ENCODE measurements at regions not wholly inside any gene's neighbourhood (a gene's known extent, or its start where the extent isn't known, plus 50 kb on each side); places are given as distances from the start of the nearest gene placed in this dataset.
"Not testable (repeated sequence)": the region's sequence is repeated elsewhere in the genome, so short reads cannot be mapped to it uniquely, and the experiment has no call there.

DNA sequence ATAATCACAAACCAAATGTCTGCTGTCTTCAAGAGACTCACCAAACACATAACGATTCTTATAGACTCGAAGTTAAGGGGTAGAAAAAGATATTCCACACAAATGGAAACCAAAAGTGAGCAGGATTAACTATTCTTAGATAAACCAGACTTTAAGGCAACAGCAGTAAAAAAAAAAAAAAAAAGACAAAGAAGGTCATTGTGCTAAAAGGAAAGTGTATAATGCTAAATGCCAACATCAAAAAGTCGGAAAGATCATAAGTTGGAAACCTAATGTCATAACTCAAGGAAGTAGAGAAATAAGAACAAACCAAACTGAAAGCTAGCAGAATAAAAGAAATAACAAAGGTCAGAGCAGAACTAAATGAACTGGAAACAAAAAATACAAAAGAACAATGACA lies 714.6 kb downstream of the SEMA5A start:
- DNase-seq (ENCODE audit: extremely low read depth in 1 of 2, low read depth in 1 of 2), result no peak

DNA sequence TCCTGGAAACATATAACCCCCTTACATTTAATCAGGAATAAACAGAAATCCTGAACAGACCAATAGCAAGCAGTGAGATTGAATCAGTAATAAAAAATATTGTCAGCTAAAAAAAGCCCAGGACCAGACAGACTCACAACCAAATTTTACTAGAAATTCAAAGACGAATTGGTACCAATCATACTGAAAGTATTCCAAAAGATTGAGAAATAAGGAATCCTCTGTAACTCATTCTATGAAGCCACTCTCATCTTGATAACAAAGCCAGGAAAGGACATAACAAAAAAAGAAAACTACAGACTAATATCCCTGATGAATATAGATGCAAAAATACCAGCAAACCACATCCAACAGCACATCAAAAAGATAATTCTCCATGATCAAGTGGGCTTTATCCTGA lies 714.0 kb downstream of the SEMA5A start:
- DNase-seq (ENCODE audit: extremely low read depth in 1 of 2, low read depth in 1 of 2), result no peak

DNA sequence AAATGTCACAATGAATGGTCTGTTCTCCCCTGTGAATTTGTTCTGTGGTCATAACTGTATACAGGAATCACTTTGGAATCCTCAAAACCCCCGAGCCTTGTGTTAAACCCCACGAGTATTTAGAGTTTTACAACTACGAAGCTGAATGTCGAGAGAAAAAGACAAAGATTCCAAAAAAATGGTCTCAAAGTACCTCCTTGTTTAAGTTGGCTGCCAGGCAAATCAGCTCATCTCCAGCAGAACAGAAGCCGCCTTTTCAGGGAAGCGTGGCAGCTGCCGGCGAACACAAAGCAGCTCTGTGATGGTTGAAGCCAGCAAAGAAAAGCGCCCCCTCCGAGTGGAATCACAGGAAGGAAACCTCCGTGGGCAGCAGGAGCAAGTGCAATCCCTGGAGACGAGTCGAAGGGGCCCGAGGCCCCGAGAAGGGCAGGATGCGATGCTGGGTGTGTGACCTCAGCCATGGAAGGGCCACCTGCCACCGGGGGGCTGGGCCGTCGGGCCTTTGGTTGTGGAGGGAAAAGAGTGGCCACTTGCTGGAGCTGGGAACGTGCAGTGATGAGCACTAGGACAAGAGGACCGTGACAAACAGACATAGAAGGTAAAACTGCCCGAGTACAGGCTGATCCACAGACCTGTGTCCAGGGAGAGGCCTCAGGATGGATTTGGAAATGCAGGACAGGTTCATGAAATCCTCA lies 706.4 kb downstream of the SEMA5A start:
- DNase-seq (ENCODE audit: extremely low read depth in 1 of 2, low read depth in 1 of 2), result no peak

DNA sequence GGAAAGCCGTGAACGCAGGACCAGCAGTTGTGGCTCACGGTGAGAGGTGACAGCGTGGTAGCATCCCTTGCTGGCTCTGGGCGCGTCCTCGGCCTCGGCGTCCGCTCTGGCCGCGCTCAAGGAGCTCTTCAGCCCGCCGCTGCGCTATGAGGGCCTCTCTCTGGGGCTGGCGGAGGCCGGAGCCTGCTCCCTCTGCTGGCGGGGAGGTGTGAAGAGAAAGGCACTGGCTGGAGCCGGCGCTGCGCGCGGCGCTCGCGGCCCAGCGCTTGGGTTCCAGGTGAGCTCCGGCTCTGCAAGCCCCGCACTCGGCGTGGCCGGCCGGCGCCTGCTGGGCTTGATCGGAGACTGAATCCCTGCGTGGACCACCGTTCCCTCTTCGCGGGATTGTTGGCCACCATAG lies 705.6 kb downstream of the SEMA5A start:
- DNase-seq (ENCODE audit: extremely low read depth in 1 of 2, low read depth in 1 of 2), result no peak

DNA sequence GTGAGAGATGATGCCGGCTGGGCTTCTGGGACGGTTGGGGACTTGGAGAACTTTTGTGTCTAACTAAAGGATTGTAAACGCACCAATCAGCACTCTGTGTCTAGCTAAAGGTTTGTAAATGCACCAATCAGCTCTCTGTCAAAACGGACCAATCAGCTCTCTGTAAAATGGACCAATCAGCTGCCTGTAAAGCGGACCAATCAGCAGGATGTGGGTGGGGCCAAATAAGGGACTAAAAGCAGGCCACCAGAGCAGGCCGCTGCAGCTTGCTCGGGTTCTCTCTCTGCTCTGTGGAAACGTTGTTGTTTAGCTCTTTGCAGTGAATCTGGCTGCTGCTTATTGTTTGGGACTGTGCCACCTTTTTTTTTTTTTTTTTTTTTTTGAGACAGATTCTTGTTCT lies 705.1 kb downstream of the SEMA5A start:
- DNase-seq (ENCODE audit: extremely low read depth in 1 of 2, low read depth in 1 of 2), result not testable (repeated sequence)

DNA sequence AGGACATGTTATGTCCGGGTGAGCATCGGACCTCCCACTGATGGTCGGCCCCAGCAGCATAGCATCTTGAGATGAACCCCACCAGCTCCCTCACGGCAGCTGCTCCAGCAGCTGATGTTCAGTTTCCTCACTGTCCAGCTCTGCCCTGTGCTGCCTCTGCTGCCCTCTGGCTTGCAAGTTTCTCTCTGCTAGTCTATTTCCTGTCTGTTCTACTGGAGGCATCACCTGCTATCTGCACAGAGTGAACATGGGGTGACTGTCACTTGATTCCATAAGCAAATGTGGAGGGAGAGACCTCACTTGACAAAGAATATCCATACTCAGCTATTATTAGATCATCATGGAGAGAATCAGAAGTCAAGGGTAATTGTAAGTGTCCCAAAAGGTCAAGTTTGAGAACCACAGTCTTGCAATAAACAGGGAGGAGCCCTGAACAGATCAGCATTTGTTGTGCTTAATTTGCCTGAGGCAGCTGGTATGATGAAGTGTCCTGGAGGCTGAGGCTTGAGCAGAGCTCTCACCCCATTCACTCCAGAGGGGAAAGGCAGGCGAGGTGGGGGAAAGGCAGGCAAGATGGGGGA lies 702.8 kb downstream of the SEMA5A start:
- no peak for DNase-seq (ENCODE audit: extremely low read depth in 1 of 2, low read depth in 1 of 2)

DNA sequence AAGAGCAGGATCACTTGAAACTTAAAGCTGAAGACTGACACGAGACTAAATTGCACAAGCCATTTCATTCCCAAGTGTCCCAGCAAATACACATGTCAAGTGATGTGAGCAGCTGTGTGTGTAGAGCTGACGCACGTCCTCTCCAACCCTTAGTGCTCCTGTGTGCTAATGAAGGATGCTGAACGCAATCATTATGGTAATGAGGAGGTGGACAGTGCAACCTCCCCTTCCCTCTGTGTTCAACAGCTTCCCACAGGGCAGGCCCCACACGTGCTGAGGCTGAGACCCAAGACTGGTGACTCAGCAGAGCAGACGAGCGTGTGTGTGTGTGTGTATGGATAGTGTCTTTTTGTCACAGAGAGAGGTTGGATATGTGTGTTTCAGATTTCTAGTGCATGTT lies 702.1 kb downstream of the SEMA5A start:
- no peak for DNase-seq (ENCODE audit: extremely low read depth in 1 of 2, low read depth in 1 of 2)

DNA sequence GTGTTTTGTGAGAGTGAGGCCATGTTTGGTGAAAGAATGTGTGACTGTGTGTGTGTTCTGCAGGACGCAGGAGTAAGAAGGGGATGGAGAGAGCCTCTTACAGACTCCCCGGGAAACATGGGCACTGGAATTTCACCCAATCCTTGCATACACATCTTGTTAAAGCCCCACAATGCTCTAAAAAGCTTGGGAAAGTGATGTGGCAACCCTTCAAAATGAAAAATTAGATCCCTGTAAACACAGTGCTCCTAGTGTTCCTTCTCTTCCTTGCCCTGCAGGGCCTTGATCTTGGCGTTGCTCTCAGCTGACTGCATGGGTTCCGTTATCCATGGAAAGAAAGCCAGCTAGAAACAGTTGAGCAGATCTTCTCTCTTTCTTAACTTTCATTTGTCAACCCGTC lies 701.7 kb downstream of the SEMA5A start:
- DNase-seq (ENCODE audit: extremely low read depth in 1 of 2, low read depth in 1 of 2), result no peak

DNA sequence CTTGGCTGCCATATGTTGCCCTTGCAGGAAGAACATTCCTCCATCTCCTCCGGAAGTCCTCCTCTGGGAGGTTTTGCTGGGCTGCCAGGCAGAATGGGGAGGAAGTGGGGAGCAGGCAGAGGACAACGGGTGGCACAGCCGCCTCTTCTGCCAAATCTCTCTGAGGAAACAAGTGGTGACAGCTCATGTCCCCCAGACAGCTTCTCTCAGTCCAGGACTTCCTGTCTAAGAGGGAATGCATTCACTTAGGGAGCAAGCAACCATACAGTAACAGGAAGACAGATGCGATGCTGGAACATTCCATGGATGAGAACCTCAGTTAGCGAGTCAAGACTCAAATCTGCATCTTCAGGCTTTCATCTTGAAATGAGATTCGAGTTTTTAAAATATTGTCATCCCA lies 701.0 kb downstream of the SEMA5A start:
- no peak for DNase-seq (ENCODE audit: extremely low read depth in 1 of 2, low read depth in 1 of 2)

DNA sequence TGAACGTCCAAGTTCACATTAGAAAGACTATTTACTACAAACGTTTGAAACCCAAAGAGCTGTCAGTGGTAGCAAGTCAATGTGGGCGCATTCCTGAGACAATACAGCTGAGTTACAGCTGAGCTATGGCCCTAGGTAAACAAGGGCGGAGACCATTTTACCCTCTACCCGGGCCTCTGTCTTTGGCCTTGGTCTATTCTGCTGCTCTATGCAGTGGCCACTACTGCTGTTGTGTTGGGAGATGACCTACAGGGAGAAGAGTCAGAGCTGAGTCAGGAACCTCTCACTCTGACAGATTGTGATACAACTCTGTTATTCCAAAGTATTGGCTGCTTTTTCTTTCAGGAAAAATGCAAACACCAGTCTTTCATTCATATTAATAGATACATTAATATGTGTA lies 700.6 kb downstream of the SEMA5A start:
- no peak for DNase-seq (ENCODE audit: extremely low read depth in 1 of 2, low read depth in 1 of 2)

DNA sequence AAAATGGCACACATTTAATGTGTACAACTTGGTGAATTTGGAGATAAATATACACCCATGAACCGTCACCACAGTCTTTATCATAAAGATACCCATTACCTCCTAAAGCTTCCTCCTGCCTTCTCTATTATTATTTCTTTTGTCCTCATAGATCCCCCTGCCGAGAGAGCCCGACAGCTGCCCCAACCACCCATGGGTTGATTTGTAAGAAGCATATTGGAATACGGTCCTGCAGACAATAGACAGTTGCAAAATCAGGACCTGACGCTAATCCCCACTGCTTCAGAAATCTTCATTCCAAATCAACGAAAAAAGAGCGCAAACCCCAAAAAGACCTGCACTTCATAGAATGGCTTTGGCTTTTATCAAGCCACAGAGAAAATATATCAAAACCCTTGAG lies 697.5 kb downstream of the SEMA5A start:
- DNase-seq (ENCODE audit: extremely low read depth in 1 of 2, low read depth in 1 of 2), result no peak

DNA sequence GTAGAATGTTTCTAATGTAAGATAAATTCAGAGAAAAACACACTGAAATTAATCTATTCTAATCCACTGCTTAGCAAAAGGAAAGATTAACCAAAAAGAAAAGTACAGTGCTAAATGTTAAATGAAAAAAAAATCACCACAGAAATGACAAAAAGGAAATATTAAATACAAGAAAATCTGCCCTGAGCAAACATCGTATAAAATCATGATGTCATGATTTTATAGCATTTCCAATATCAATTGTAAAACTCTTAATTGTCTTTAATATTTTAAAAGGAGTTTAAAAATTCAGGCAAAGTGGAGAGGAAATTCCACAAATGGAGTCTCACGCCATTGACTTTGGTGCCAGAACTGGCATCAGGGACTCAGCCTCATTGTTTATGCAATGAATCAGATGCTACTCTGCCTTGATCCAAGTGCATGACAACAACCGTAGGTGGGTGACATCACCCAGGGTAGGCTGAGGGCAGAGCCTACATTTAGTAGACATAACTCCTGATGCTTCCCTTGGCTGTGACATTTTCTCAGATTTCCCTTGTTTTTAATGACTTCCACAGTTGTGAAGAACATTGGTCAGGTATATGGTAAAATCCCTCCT lies 696.8 kb downstream of the SEMA5A start:
- DNase-seq (ENCODE audit: extremely low read depth in 1 of 2, low read depth in 1 of 2), result no peak

DNA sequence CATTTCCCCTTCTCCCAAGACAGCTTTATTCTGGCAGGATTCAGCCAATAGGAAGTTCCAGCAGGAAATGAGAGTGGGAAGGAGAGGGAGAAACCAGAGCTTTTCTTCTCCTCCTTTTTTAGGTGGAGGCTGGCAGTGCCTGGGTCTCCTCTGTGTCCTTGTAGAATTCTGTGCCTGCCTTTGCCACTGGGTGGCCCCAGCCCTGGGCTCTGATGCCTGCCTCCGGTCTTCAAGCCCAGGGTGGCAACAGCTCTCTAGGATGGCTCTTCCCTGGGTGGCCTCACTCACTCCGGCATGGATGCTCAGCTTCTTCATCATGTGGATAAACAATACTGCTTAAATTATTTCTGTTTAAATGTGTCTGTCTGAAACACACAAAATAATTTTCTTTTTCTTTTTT lies 694.8 kb downstream of the SEMA5A start:
- DNase-seq (ENCODE audit: extremely low read depth in 1 of 2, low read depth in 1 of 2), result no peak

DNA sequence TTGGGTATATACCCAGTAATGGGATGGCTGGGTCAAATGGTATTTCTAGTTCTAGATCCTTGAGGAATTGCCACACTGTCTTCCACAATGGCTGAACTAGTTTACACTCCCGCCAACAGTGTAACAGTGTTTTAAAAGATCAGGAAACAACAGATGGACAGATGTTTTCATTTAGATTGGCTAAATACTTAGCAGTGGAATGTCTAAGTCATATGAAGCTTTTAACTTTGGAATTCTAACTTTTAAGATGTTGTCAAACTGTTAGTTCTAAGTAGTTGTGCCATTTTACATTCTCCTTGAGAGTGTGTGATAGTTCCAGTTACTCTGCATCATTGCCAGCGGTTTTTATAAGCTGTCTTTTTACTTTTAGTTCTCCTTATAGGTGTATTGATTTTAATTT lies 688.8 kb downstream of the SEMA5A start:
- DNase-seq (ENCODE audit: extremely low read depth in 1 of 2, low read depth in 1 of 2), result no peak

DNA sequence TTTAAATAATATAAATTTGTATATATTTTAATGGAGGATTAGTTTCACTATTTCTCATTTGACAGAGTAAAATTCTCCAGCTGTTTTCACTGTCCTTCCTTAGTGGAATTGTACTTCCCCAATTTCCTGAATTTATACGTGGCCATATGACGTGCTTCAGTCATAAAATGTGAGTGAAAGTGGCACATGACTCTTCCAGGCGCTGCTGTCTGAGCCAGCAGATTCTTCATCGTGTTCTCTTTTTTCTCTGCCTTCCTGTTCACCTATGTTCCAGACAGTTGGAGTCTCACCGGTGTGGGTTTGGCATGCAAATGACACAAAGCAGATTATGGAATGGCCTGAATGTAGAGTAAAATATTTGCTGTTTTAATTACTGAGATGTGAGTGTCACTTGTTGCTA lies 684.1 kb downstream of the SEMA5A start:
- no peak for DNase-seq (ENCODE audit: extremely low read depth in 1 of 2, low read depth in 1 of 2)

DNA sequence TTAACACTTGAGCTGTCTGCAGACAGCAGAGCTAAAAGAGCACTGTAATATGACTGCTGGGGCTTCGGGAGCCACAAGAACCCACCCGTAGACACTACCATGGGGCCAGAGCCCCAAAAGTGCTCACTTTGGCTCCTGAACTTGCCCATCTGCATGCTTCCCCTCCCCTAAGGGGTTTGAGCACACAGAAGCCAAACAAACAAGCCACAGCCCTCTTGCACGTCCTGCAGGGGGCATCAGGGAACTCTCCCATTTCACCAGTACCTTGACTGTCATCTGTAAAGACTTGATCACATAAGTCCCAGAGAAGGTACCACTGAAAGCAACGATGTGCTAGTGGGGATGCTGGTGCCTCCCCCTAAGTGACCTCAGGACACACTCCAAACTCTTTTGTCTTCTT lies 681.8 kb downstream of the SEMA5A start:
- DNase-seq (ENCODE audit: extremely low read depth in 1 of 2, low read depth in 1 of 2), result no peak

DNA sequence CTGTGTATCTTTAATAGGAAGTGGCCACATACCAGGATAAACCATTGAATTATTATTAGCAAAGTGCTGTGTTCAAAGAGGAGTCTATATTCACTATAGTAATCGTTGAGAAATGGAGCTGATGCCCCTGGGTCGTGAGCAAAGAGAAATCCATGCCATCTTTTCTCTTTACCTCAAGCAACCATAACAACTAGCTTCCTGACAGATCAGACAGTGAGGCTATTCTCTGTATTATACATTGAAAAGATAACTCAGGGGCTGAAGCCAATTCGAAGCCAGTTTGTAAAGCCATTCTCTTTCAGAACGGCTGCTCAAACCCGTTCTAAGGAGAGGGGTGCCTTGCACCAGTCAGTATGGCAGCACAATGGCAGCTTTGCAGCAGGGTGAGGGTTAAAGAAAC lies 680.6 kb downstream of the SEMA5A start:
- DNase-seq (ENCODE audit: extremely low read depth in 1 of 2, low read depth in 1 of 2), result no peak

DNA sequence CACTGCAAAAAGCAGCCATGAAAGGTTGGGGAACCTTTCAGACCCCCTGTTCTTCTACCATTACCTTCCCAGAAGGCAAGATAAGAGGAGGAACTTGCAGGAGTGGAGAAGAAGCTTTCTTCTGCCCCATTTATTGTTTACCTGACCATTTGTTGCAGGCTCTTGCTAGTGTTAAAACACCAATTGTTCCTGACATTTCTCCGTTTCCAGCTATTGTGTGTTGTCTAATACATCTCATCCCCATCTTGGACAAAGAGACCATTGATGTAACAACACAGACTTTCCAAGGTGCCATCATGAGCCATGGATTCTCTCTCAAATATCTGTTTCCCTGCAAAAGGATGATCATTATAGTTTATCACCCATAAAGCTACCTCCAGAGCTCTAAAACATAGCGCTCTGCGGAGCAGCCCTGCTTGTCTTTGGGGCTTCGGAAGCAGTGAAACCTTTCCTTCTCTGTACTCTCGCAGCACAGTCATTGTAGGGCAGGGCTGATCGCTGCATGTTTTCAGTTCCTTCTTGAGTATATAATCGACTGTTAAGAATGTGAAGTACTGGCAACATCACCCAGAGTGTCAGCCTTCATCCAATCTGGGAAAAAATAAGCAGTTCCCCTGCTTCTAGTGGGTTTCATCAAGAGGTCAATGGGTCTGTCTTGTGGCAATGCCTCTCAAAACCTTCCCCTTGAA lies 680.0 kb downstream of the SEMA5A start:
- DNase-seq (ENCODE audit: extremely low read depth in 1 of 2, low read depth in 1 of 2), result no peak

DNA sequence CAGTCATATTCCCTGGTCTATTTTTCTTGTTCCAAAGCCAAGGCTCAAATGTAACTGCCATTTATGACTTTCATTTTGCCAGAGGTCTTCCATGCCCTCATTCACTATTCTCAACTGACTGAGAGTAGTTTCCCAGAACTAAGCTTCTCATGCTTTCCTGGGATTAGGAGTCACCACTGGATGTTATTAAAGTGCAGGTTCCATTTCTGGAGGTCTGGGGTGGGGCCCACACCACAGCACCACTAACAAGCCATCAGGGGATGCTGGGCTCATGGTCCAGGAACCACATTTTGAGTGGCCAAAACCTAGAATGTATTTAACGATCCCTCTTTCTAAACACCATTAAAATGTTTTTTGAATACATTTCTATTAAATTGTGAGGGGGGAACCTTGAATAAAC lies 677.6 kb downstream of the SEMA5A start:
- DNase-seq (ENCODE audit: extremely low read depth in 1 of 2, low read depth in 1 of 2), result no peak

DNA sequence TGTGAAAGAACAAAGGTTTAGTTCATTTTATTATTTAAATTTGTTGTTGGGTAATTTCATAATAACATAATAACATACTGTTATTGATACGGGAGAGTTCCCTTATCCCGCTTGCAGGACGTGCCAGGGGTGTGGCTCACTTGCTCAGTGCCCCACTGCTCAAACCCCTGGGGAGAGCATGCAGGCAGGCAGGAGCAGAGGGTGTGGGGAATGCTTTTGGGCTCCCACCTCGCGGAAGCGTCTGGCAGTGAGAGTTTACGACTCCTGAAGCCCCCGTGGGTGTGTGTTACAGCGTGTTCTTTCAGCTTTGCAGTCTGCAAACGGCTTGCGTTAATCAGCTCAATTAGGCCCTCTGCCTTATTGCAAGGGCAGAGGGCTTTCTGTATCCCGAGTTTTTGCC lies 675.9 kb downstream of the SEMA5A start:
- no peak for DNase-seq (ENCODE audit: extremely low read depth in 1 of 2, low read depth in 1 of 2)

DNA sequence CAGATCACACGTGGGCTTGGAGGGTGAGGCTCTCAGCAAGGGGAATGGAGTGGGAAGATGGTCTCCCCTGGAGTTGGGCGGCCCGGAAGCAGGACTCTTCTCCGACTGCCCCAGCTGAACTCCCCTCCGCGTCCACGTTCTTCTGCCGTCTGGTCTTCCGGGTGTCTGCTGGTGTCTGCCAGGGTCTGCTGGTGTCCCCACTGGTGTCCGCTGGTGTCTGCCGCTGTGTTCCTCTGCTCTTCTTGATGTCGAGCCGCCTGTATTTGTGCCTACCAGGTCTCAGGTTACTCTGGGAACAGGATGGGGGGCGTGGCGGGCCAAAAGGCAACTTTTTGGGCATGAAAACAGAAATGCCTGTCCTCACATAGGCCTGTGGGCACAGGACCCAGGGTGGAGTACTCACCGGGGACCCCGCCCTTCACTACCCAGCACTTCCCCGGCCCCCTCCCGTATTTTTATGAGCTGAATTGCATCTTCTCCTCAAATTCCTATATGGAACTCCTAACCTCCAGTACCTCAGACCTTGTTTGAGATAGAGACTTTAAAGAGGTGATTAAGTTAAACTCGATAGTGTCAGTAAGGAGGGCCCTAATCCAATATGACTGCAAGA lies 675.4 kb downstream of the SEMA5A start:
- no peak for DNase-seq (ENCODE audit: extremely low read depth in 1 of 2, low read depth in 1 of 2)

DNA sequence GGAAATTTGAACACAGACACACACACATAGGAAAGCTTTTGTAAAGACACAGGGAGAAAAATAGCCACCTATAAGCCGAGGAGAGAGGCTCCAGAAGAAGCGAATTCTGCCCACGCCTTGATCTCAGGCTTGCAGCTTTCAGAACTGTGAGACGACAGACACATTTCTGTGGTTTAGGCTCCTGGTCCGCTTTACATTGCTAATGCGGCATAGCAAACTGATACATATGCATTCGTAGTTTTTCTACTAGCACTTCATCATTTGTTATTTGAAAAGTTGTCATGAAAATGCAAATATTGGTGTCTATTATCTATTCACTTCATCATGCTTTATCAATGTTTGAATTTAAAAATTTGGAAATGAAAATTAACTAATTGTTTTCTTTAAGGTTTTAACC lies 674.9 kb downstream of the SEMA5A start:
- no peak for DNase-seq (ENCODE audit: extremely low read depth in 1 of 2, low read depth in 1 of 2)

All from stimulated activated CD8-positive, alpha-beta memory T cell treated with anti-CD3 and anti-CD28 coated beads, Interleukin-7, amount 100 ng/mL, for 48 hours (primary cell).